Right cardiac atrium (tissue), 5 donors: ENCODE measurements at regions not wholly inside any gene's neighbourhood (a gene's known extent, or its start where the extent isn't known, plus 50 kb on each side); places are given as distances from the start of the nearest gene placed in this dataset.
"Not testable (repeated sequence)": the region's sequence is repeated elsewhere in the genome, so short reads cannot be mapped to it uniquely, and the experiment has no call there.

Experiments
- ATAC-seq, 2 donors: fragments of 200-7000 bp; cut with Tn5 transposase; one replicate each; pipeline versions ENCODE4 v1.8.0 to v1.9.1; 2020; ENCODE audit warnings: moderate library complexity in 2 of 2, mild to moderate bottlenecking in 1 of 2
- DNase-seq, 3 donors: peaks; one replicate each; pipeline ENCODE4 v3.0.0-alpha.2; 2020
- H3K27ac ChIP-seq: one replicate; pipeline ENCODE4 v1.5.1; 2013; ENCODE audit warnings: mild to moderate bottlenecking, low read length, control low read depth, moderate library complexity
- H3K27me3 ChIP-seq: one replicate; pipeline ENCODE4 v1.6.1; 2013; ENCODE audit not compliant: control insufficient read depth, insufficient read depth
- H3K4me1 ChIP-seq: one replicate; pipeline ENCODE4 v1.6.1; 2013; ENCODE audit warnings: low read length; ENCODE audit not compliant: control insufficient read depth, insufficient read depth
- H3K4me3 ChIP-seq: one replicate; pipeline ENCODE4 v1.5.1; 2013; ENCODE audit warnings: low read length, control low read depth
- H3K9me3 ChIP-seq: one replicate; pipeline ENCODE4 v1.6.1; 2013; ENCODE audit warnings: low read length; ENCODE audit not compliant: control insufficient read depth
- WGBS: extraction: QIAGEN DNeasy Blood & Tissue Kit; methylation state at CpG from one replicate; pipeline ENCODE4 v1.1.7; 2013; 5-methylcytosine and 5-hydroxymethylcytosine counted together
- intact Hi-C, 4 donors: fragments of 100-400 bp; cut with DNase I; formaldehyde crosslinking; loops; one replicate each; pipeline versions ENCODE4 v1.11.0 to v1.14.0; 2022 to 2023
- donor health status: healthy with polysubstance abuse.
- donor health status: DM: no; HTN: yes; CAD: no.
- donor health status: DM: no; HTN: no; CAD: no.
- donor health status: DM: no; HTN: yes; CAD: no; lungs with severe emphysema.
- donor health status: DM: yes; HTN: yes; CAD: no.

DNA sequence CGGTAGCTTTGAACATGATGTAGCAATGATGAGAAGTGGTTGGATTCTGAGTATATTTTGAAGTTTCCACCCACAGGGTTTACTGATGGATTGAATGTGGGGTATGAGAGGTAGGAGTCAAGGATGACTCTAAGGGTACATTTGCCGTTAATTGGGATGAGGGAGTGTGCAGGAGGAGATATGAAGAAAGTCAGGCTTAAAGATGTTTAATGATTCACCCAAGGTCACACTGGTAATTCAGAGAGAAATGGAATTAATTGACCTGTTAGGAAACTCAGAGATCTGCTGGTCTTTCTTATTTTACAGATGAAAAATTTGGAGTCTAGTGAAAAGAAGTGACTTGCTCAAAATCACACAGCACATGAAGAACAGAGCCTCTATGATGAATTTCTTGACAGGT, 390.7 kb downstream of the GBA3 start:
- DNase-seq (no peak), ATAC-seq (no peak)
- no peaks in the 10 kb centered on the region for H3K4me1 ChIP-seq
- H3K9me3 ChIP-seq, result no peaks in the 10 kb centered on the region
- intact Hi-C loops, result no loop called here
- H3K27ac ChIP-seq, result no peak overlapping the region
- no peak overlapping the region for H3K4me3 ChIP-seq
- H3K27me3 ChIP-seq, result no peaks in the 10 kb centered on the region
- 62% methylated on average over 2 of the region's 2 CpGs for WGBS

DNA sequence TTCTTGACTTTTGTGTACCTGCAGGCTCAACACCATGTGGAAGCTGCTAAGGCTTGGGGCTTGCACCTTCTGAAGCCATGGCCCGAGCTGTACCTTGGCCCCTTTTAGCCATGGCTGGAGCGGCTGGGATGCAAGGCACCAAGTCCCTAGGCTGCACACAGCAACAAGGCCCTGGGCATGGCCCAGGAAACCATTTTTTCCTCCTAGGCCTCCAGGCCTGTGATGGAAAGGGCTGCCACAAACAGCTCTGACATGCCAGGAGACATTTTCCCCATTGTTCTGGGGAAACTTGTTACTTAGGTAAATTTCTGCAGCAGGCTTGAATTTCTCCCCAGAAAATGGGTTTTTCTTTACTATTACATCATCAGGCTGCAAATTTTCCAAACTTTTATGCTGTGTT, 387.4 kb downstream of the GBA3 start:
- 81% methylated on average over 2 of the region's 2 CpGs for WGBS
- H3K27me3 ChIP-seq, DNase-seq, intact Hi-C loops, H3K4me3 ChIP-seq, H3K4me1 ChIP-seq, ATAC-seq, H3K27ac ChIP-seq, H3K9me3 ChIP-seq: not testable (repeated sequence)

DNA sequence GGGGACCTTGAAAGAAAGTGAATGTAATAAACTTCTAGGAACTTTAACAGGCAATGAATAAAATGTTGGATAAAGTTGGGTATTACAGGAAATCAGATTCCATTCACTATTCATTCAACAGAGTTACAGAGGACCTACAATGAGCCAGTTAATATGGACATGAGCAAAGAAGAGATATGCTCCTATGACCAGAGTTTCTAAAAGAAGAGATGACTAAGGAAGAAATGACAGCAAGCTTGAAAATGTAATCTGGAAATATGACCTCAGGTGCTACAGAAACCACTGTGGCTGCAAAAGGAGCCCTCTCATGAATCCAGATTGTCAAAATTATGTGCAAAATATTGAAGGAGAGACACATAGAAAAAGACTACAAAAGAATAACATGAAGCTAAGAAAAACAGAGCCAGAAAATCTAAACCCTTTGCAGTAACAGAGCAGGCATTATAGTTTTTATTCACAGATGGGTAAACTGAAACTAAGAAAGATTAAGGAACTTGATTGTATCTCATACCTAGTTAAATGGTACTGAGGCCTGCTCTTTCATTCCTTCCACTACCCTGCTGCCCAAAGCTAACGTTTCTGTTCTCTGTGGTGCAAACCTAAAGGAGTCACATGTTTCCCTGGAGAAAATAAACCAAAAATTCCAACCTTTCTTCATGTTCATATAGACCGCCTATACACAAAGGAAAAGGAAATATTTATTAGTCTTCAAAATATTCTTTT, 378.3 kb downstream of the GBA3 start:
- H3K4me1 ChIP-seq, result no peaks in the 10 kb centered on the region
- ATAC-seq (no peak), DNase-seq (no peak)
- no peak overlapping the region for H3K4me3 ChIP-seq
- H3K27me3 ChIP-seq, result no peaks in the 10 kb centered on the region
- 70% methylated on average over 2 of the region's 2 CpGs for WGBS
- intact Hi-C loops, result no loop called here
- no peak overlapping the region for H3K27ac ChIP-seq
- H3K9me3 ChIP-seq, result no peaks in the 10 kb centered on the region

DNA sequence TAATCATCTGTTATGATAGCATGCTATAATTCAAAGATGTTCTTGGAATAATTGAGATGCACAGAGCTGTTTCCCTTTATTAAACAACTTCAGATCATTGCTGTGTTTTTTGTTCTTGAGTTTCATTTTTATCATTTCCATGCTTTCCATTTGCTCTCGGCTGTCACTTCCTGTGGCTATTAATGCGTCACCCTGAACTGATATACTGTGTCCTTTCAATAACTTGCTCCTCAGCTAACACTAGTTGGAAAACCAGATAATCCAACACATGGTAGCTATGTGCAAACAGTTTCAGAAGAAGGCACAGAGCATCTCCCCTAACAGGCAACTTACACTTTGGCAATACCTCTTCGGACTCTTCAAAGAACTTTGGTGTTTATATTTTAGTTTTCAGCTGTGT, 376.0 kb downstream of the GBA3 start:
- no peaks in the 10 kb centered on the region for H3K9me3 ChIP-seq
- DNase-seq (no peak), ATAC-seq (no peak)
- 56% methylated on average over 3 of the region's 3 CpGs for WGBS
- H3K4me3 ChIP-seq, result no peak overlapping the region
- intact Hi-C loops, result no loop called here
- no peaks in the 10 kb centered on the region for H3K27me3 ChIP-seq
- no peak overlapping the region for H3K27ac ChIP-seq
- H3K4me1 ChIP-seq, result no peaks in the 10 kb centered on the region

DNA sequence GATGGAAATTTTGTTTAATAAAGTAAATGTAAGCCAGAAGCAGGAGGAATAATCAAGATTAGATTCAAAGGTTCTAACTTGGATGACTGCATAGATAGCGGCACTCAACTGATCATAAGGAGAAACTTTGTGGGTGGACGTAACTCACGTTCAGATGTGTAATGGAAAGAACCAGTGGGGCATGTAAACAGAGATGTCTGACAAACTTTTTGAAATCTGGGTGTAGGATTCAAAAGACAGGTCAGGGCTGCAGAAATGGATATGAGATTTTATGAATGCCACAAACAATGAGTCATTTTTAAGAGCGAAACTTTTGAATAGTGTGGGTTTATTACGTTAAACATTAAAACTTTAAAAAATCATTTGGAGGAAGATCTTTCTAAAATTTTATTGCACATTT, 375.6 kb downstream of the GBA3 start:
- intact Hi-C loops, result no loop called here
- WGBS, result 91% methylated on average over 5 of the region's 5 CpGs
- Histone ChIP-seq H3K4me3 (no peak overlapping the region), H3K27ac (no peak overlapping the region), H3K27me3 (no peaks in the 10 kb centered on the region), H3K4me1 (no peaks in the 10 kb centered on the region), H3K9me3 (no peaks in the 10 kb centered on the region)
- DNase-seq, result no peak
- no peak for ATAC-seq

DNA sequence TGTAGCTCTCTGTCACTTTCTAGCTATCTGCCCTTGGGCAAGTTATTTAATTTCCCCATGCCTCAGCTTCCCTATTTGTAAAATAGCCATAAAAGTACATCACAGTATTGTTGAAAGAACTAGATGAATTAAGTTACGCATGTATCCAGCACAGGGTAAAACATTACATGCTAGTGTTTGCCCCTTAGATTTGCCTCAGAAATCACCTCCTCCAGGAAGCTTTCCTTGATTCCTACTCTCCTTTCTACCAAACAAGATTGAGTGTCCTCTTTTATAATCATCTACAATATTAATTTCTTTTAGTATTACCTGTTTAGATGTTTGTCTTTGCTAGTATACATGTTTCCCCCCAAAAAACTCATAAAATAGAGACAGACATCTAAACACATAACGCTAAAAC, 369.5 kb downstream of the GBA3 start:
- no peaks in the 10 kb centered on the region for H3K4me1 ChIP-seq
- H3K4me3 ChIP-seq, result no peak overlapping the region
- WGBS, result 89% methylated on average over 2 of the region's 2 CpGs
- no peaks in the 10 kb centered on the region for H3K27me3 ChIP-seq
- no peak overlapping the region for H3K27ac ChIP-seq
- ATAC-seq (no peak), DNase-seq (no peak)
- no peaks in the 10 kb centered on the region for H3K9me3 ChIP-seq
- intact Hi-C loops, result no loop called here

DNA sequence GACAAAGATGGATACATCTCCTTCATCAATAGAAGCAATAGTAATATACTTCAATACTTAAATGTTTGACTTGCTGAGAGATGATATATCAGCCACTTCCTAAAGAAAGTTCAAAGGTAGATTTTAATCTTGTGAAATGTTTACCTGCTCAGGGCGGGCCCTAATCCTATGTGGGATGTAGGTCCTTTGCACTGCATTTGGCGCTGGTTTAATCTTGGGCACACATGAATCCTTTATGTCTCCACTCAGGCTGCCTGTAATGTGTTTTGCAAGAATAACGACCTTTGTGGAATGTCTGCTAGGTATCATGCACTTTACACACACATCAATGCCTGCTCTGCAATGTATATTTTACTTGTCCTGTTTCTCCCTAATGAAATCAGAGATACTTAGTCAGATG, 368.7 kb downstream of the GBA3 start:
- 74% methylated on average over 3 of the region's 3 CpGs for WGBS
- intact Hi-C loops, result no loop called here

DNA sequence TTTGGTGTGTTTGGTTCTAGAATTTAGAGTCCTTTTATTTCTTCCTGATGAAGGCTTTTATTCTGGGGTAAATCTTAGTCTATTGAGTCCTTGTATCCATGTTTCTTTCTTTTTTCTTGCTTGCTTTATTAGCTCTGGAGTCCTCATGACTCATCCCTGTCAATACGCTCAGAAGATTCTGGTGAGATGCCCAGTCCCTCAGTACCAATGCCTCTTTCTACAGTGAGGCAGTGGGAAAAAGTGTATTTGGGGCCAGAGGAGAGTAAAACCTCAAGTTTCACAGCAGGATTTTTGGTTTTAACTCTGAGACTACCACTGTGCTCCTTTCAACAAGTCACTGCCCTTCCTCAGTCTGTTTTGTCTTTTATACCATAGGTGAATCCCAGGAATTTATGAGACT, 368.0 kb downstream of the GBA3 start:
- intact Hi-C loops, result no loop called here
- Histone ChIP-seq H3K9me3 (no peaks in the 10 kb centered on the region), H3K4me1 (no peaks in the 10 kb centered on the region), H3K27me3 (no peaks in the 10 kb centered on the region), H3K27ac (no peak overlapping the region), H3K4me3 (no peak overlapping the region)
- DNase-seq (no peak), ATAC-seq (no peak)
- 52% methylated on average over 1 of the region's 1 CpG for WGBS

More for the DNA sequence above, 368.7 kb downstream of the GBA3 start:
- Histone ChIP-seq H3K27me3 (no peaks in the 10 kb centered on the region), H3K4me1 (no peaks in the 10 kb centered on the region), H3K9me3 (no peaks in the 10 kb centered on the region), H3K27ac (no peak overlapping the region), H3K4me3 (no peak overlapping the region)
- ATAC-seq, result no peak
- no peak for DNase-seq

DNA sequence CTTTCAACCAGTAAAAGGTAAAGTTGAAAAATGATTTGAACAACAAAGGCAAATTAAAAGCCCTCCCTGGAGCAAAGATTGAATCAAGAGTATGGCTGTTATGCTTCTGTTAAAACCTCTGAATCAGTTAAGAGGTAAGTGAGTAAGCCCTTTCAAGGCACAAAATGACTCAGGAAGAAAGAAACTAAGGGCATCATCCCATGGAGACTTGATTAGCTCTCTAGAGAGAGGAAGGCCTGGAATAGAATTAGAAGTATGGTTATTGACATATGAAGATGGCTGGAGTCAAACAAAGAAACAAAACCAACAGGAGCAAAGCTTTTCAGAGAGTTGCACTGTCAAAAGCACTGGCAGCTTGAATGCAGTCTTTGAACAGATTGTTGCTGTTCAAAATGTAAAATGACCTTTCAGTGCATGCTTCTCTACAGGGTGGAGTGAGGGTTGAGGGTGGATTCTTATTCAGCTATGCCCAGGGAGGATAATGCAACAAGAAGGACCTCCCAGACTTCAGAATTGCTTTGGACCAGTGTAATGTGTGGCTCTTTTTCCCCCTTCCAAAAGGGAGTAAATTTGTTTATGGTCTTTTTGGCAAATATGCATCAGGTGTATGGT, 365.5 kb downstream of the GBA3 start:
- H3K27ac ChIP-seq, result no peak overlapping the region
- no peaks in the 10 kb centered on the region for H3K9me3 ChIP-seq
- intact Hi-C loops, result no loop called here
- no peak for DNase-seq
- no peaks in the 10 kb centered on the region for H3K4me1 ChIP-seq
- no peak overlapping the region for H3K4me3 ChIP-seq
- H3K27me3 ChIP-seq, result no peaks in the 10 kb centered on the region
- ATAC-seq, result no peak

DNA sequence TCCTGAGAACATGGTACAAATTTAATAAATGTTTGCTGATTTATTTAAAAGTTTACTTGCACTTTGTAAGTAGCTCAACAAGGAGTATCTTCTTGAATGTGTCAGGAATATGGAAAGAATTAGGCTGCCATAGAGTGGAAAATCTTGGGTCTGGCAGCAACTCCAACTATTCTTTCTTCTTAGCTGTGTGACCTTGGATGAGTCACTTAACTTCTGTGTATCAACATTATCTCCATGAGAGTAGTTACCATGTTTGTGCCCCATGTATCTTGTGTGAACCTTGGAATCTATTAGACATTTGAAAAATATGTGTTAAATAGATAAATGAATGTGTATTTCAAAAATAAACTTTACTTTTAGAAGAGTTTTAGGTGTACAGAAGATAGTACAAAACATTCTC, 348.8 kb downstream of the GBA3 start:
- intact Hi-C loops, result no loop called here
- ATAC-seq (no peak), DNase-seq (no peak)
- Histone ChIP-seq H3K4me1 (no peaks in the 10 kb centered on the region), H3K9me3 (no peaks in the 10 kb centered on the region), H3K27ac (no peak overlapping the region), H3K4me3 (no peak overlapping the region), H3K27me3 (no peaks in the 10 kb centered on the region)

DNA sequence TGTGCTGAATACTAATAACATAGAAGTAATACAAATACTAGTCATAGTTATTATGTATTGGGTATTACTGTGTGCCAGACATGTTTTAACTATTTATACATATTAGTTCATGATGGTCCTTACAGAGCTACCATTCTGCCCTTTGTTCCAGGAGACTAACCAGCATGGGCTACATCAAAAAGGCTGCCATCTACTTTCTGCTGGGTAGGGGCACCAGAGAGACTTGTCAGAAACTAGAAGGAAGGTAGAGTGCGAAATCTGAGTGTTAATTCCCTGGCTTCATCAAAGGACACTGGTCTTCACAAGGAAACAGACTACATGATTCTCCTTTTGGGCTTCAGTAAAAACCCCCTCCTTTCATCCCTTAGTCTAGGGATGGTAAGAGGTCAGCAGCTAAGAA, 347.8 kb downstream of the GBA3 start:
- no peak for DNase-seq
- no peak overlapping the region for H3K4me3 ChIP-seq
- H3K27ac ChIP-seq, result no peak overlapping the region
- no peaks in the 10 kb centered on the region for H3K27me3 ChIP-seq
- 90% methylated on average over 1 of the region's 1 CpG for WGBS
- ATAC-seq, result no peak
- H3K9me3 ChIP-seq, result no peaks in the 10 kb centered on the region
- no peaks in the 10 kb centered on the region for H3K4me1 ChIP-seq
- intact Hi-C loops, result no loop called here

DNA sequence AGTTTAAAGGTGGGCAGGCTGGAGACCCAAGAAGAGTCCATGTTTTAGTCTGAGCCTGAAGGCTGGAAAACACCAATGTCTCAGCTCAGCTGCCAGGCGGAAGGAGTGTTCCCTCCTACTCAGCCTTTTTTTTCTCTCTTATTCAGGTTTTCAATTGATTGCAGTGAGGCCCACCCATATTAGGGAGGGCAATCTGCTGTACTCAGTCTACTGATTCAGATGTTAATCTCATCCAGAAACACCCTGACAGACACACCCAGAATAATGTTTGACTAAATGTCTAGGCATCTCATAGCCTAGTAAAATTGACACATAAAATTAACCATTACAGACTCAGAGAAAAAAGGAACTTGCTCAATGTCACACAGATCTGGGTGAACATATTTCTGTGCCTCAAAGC, 347.1 kb downstream of the GBA3 start:
- ATAC-seq (no peak), DNase-seq (no peak)
- H3K27ac ChIP-seq, result no peak overlapping the region
- no peaks in the 10 kb centered on the region for H3K27me3 ChIP-seq
- 79% methylated on average over 1 of the region's 1 CpG for WGBS
- H3K4me1 ChIP-seq, result no peaks in the 10 kb centered on the region
- H3K4me3 ChIP-seq, result no peak overlapping the region
- no peaks in the 10 kb centered on the region for H3K9me3 ChIP-seq
- intact Hi-C loops, result no loop called here
